ENCODE measurements at regions not wholly inside any gene's neighbourhood (a gene's known extent, or its start where the extent isn't known, plus 50 kb on each side); places are given as distances from the start of the nearest gene placed in this dataset.

GRCh38 chr9:124101969-124102345 lies 90.4 kb downstream of the LHX2 start:
- ChIA-PET POLR2A (no interaction called here), CTCF (interaction anchor here (1.0 to 1.3 kb wide), 2 partner anchors 13 to 25 kb away, joined by 3 to 4 read pairs; no protein-coding TSS in a partner anchor)
- H3K79me2 ChIP-seq (ENCODE audit: insufficient read depth): no peaks in the 10 kb centered on the region
- no peak overlapping the region for H2AFZ ChIP-seq (ENCODE audit: low read depth)
- 49% methylated on average over 7 of the region's 7 CpGs for WGBS (ENCODE audit: low lambda C conversion rate)
- no peak for DNase-seq
- no peak overlapping the region for H3K4me3 ChIP-seq (ENCODE audit: low read depth in 2 of 2, low read length in 1 of 2)
- no peaks in the 10 kb centered on the region for H3K36me3 ChIP-seq (replicated peaks in 1 of 2; ENCODE audit: control insufficient read depth in 1 of 2, insufficient read depth in 2 of 2, low read length in 1 of 2)
- no peaks in the 10 kb centered on the region for H4K20me1 ChIP-seq (ENCODE audit: insufficient read depth)
- no peaks in the 10 kb centered on the region for H3K9me3 ChIP-seq
- no peaks in the 10 kb centered on the region for H3K9me2 ChIP-seq
- no peak overlapping the region for H3K27ac ChIP-seq (ENCODE audit: low read depth in 2 of 2, low read length in 1 of 2)
- H3F3A ChIP-seq (replicated peaks; ENCODE audit: insufficient read depth): no peaks in the 10 kb centered on the region
- no peak overlapping the region for H3K4me2 ChIP-seq
- peaks cover 6% of the 10 kb centered on the region; the same call in 1 of the 2 replicates for H3K27me3 ChIP-seq (ENCODE audit: insufficient read depth)
- H3K4me1 ChIP-seq (ENCODE audit: control insufficient read depth in 1 of 2, insufficient read depth in 2 of 2, low read depth in 1 of 2, low read length in 1 of 2): no peaks in the 10 kb centered on the region
- TF ChIP-seq MXI1 (IDR thresholded peaks at IDR 0.05; ENCODE audit: low read depth, low read length): no peak
- no peak for TF ChIP-seq TAF1 (IDR thresholded peaks at IDR 0.05; ENCODE audit: borderline replicate concordance, low read depth, low read length)
- no peak overlapping the region for H3K9ac ChIP-seq

- Histone ChIP-seq H3K9ac (no peak overlapping the region), H2AFZ (ENCODE audit: low read depth) (no peak overlapping the region), H3K79me2 (ENCODE audit: insufficient read depth) (no peaks in the 10 kb centered on the region), H3K27me3 (ENCODE audit: insufficient read depth) (peaks cover 6% of the 10 kb centered on the region; the same call in 1 of the 2 replicates), H3K9me2 (no peaks in the 10 kb centered on the region), H3K9me3 (no peaks in the 10 kb centered on the region), H4K20me1 (ENCODE audit: insufficient read depth) (no peaks in the 10 kb centered on the region), H3K36me3 (replicated peaks in 1 of 2; ENCODE audit: control insufficient read depth in 1 of 2, insufficient read depth in 2 of 2, low read length in 1 of 2) (no peaks in the 10 kb centered on the region), H3K27ac (ENCODE audit: low read depth in 2 of 2, low read length in 1 of 2) (no peak overlapping the region), H3K4me1 (ENCODE audit: control insufficient read depth in 1 of 2, insufficient read depth in 2 of 2, low read depth in 1 of 2, low read length in 1 of 2) (no peaks in the 10 kb centered on the region), H3K4me2 (no peak overlapping the region), H3K4me3 (ENCODE audit: low read depth in 2 of 2, low read length in 1 of 2) (no peak overlapping the region), H3F3A (replicated peaks; ENCODE audit: insufficient read depth) (no peaks in the 10 kb centered on the region)
- 31% methylated on average over 3 of the region's 3 CpGs for WGBS (ENCODE audit: low lambda C conversion rate)
- ChIA-PET POLR2A (no interaction called here), CTCF (interaction anchor here (1.0 to 1.3 kb wide), 2 partner anchors 13 to 25 kb away, joined by 3 to 4 read pairs; no protein-coding TSS in a partner anchor)
- DNase-seq: no peak
- no peak for TF ChIP-seq JUND (IDR thresholded peaks at IDR 0.05)
- no peak for TF ChIP-seq YY1 (IDR thresholded peaks at IDR 0.05; ENCODE audit: low read depth)
- TF ChIP-seq FOSL2 (IDR thresholded peaks at IDR 0.05; ENCODE audit: borderline replicate concordance, low read depth): no peak
- no peak for TF ChIP-seq FOXJ3 (CRISPR knock-in tag; IDR thresholded peaks at IDR 0.05)
- no peak for TF ChIP-seq TAF1 (IDR thresholded peaks at IDR 0.05; ENCODE audit: borderline replicate concordance, low read depth, low read length)
Measured at GRCh38 chr9:124102363-124102762, 90.8 kb downstream of the LHX2 start.

- Histone ChIP-seq H3K79me2 (ENCODE audit: insufficient read depth) (no peaks in the 10 kb centered on the region), H3K27ac (ENCODE audit: low read depth in 2 of 2, low read length in 1 of 2) (no peak overlapping the region), H2AFZ (ENCODE audit: low read depth) (no peak overlapping the region), H3K27me3 (ENCODE audit: insufficient read depth) (no peaks in the 10 kb centered on the region; the same call in 1 of the 2 replicates), H3K9me2 (no peaks in the 10 kb centered on the region), H3K36me3 (replicated peaks in 1 of 2; ENCODE audit: control insufficient read depth in 1 of 2, insufficient read depth in 2 of 2, low read length in 1 of 2) (no peaks in the 10 kb centered on the region), H3K4me1 (ENCODE audit: control insufficient read depth in 1 of 2, insufficient read depth in 2 of 2, low read depth in 1 of 2, low read length in 1 of 2) (no peaks in the 10 kb centered on the region), H3K9ac (no peak overlapping the region), H3K4me2 (no peak overlapping the region), H3K4me3 (ENCODE audit: low read depth in 2 of 2, low read length in 1 of 2) (no peak overlapping the region), H4K20me1 (ENCODE audit: insufficient read depth) (no peaks in the 10 kb centered on the region), H3K9me3 (no peaks in the 10 kb centered on the region), H3F3A (replicated peaks; ENCODE audit: insufficient read depth) (no peaks in the 10 kb centered on the region)
- TF ChIP-seq TAF1 (IDR thresholded peaks at IDR 0.05; ENCODE audit: borderline replicate concordance, low read depth, low read length) (no peak), SIN3A (IDR thresholded peaks at IDR 0.05; ENCODE audit: borderline replicate concordance, low read depth, low read length) (no peak), TEAD4 (IDR thresholded peaks at IDR 0.05; ENCODE audit: borderline replicate concordance, insufficient read depth) (no peak), FOXJ3 (CRISPR knock-in tag; IDR thresholded peaks at IDR 0.05) (no peak), RCOR1 (IDR thresholded peaks at IDR 0.05; ENCODE audit: low read length) (no peak), MAX (IDR thresholded peaks at IDR 0.05; ENCODE audit: low read depth) (no peak), RFX5 (IDR thresholded peaks at IDR 0.05; ENCODE audit: low read length) (no peak), ELF1 (IDR thresholded peaks at IDR 0.05) (no peak), CTCF (IDR thresholded peaks at IDR 0.05) (no peak), NFIC (IDR thresholded peaks at IDR 0.05; ENCODE audit: borderline replicate concordance) (no peak), POLR2AphosphoS5 (IDR thresholded peaks at IDR 0.05; ENCODE audit: low read depth, low read length) (no peak), JUND (IDR thresholded peaks at IDR 0.05) (no peak), NRF1 (IDR thresholded peaks at IDR 0.05; ENCODE audit: low read depth, low read length) (no peak)
- no peak for DNase-seq
- WGBS (ENCODE audit: low lambda C conversion rate): 54% methylated on average over 3 of the region's 3 CpGs
- ChIA-PET POLR2A (no interaction called here), CTCF (no interaction called here)
Measured at GRCh38 chr9:124105266-124105665, 93.7 kb downstream of the LHX2 start.
